GM23338 (cell line): ENCODE measurements at regions not wholly inside any gene's neighbourhood (a gene's known extent, or its start where the extent isn't known, plus 50 kb on each side); places are given as distances from the start of the nearest gene placed in this dataset.

ENCODE experiments used
- EZH2 ChIP-seq: fragments of 200-600 bp; sonication (generic); IDR thresholded peaks from one replicate; pipeline ENCODE4 v1.8.0; 2017; ENCODE audit warnings: antibody characterized with exemption, mild to moderate bottlenecking, low read depth; ENCODE audit not compliant: unreplicated experiment
- EZH2phosphoT487 ChIP-seq: fragments of 200-600 bp; sonication (generic); IDR thresholded peaks from one replicate; pipeline ENCODE4 v1.8.1; 2018; ENCODE audit warnings: antibody characterized with exemption; ENCODE audit not compliant: unreplicated experiment
- POLR2AphosphoS5 ChIP-seq: IDR thresholded peaks from 2 replicates; pipeline ENCODE4 v1.6.1; 2016; ENCODE audit warnings: antibody characterized with exemption, low read depth
- TF ChIP-seq, protein P1 (sequence below), 2 experiments: fragments of 200-600 bp in 1 of 2; sonication (generic) in 1 of 2; conservative IDR thresholded peaks; 2 replicates each; pipeline versions ENCODE4 v1.5.1 to v1.6.1; 2016 to 2017; ENCODE audit warnings: antibody characterized with exemption in 2 of 2, low read depth in 2 of 2, mild to moderate bottlenecking in 2 of 2, moderate library complexity in 1 of 2

DNA sequence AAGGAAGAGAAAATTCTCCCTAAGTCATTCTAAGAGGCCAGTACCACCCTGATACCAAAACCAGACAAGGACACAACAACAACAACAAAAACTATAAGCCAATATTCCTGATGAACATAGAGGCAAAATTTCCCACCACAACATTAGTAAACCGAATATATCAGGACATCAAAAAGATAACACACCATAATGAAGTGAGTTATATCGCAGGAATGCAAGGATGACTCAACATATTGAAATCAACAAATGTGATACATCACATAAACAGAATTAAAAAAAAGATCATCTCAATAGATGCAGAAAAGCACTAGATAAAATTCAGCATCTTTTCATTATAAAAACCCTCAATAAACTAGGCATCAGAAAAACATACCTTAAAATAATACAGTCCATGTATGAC is 1844.4 kb upstream of the PCDH10 start:
- TF ChIP-seq EZH2 (no peak), EZH2phosphoT487 (no peak), POLR2AphosphoS5 (no peak)
- TF ChIP-seq, protein P1, sequence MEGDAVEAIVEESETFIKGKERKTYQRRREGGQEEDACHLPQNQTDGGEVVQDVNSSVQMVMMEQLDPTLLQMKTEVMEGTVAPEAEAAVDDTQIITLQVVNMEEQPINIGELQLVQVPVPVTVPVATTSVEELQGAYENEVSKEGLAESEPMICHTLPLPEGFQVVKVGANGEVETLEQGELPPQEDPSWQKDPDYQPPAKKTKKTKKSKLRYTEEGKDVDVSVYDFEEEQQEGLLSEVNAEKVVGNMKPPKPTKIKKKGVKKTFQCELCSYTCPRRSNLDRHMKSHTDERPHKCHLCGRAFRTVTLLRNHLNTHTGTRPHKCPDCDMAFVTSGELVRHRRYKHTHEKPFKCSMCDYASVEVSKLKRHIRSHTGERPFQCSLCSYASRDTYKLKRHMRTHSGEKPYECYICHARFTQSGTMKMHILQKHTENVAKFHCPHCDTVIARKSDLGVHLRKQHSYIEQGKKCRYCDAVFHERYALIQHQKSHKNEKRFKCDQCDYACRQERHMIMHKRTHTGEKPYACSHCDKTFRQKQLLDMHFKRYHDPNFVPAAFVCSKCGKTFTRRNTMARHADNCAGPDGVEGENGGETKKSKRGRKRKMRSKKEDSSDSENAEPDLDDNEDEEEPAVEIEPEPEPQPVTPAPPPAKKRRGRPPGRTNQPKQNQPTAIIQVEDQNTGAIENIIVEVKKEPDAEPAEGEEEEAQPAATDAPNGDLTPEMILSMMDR (conservative IDR thresholded peaks at IDR 0.05; ENCODE audit: low read depth in 2 of 2) = no peak
